Mesothelial cell of epicardium (in vitro differentiated cells): ENCODE measurements at regions not wholly inside any gene's neighbourhood (a gene's known extent, or its start where the extent isn't known, plus 50 kb on each side); places are given as distances from the start of the nearest gene placed in this dataset.

ENCODE experiments used
- DNase-seq, 2 experiments: peaks; one replicate each; pipeline ENCODE4 v3.0.0; 2021; ENCODE audit warnings: low spot score in 2 of 2; ENCODE audit not compliant: unreplicated experiment in 2 of 2
- H3K27ac Mint-ChIP-seq: 2 replicates; pipeline ENCODE4 v1.8.0; 2021; ENCODE audit warnings: mixed read lengths
- H3K27me3 Mint-ChIP-seq: 2 replicates; pipeline ENCODE4 v1.8.0; 2021; ENCODE audit warnings: low read depth, mixed read lengths
- H3K36me3 Mint-ChIP-seq: 2 replicates; pipeline ENCODE4 v1.8.0; 2021; ENCODE audit warnings: mixed read lengths
- H3K4me1 Mint-ChIP-seq: 2 replicates; pipeline ENCODE4 v1.8.0; 2021; ENCODE audit warnings: mixed read lengths
- H3K4me3 Mint-ChIP-seq: 2 replicates; pipeline ENCODE4 v1.8.0; 2021; ENCODE audit warnings: mild to moderate bottlenecking, moderate library complexity, mixed read lengths
- H3K9me3 Mint-ChIP-seq: 2 replicates; pipeline ENCODE4 v1.8.0; 2021; ENCODE audit warnings: mixed read lengths
- CTCF ChIP-seq: fragments of 200-600 bp; sonication (generic); IDR thresholded peaks from one replicate; pipeline ENCODE4 v1.5.0; 2021; ENCODE audit warnings: antibody characterized with exemption; ENCODE audit not compliant: unreplicated experiment

- Mint-ChIP-seq H3K4me3 (no peak overlapping the region), H3K9me3 (no peaks in the 10 kb centered on the region), H3K27me3 (peaks cover 4% of the 10 kb centered on the region), H3K36me3 (no peaks in the 10 kb centered on the region), H3K27ac (no peak overlapping the region), H3K4me1 (no peaks in the 10 kb centered on the region)
- DNase-seq: no peak
- no peak for TF ChIP-seq CTCF
Measured at GRCh38 chr5:17819783-17820182, 185.5 kb downstream of the TAF11L14 start.

- TF ChIP-seq CTCF: no peak
- no peaks in the 10 kb centered on the region for H3K36me3 Mint-ChIP-seq
- no peak overlapping the region for H3K4me3 Mint-ChIP-seq
- DNase-seq: no peak
- H3K27ac Mint-ChIP-seq: peak overlapping the region; percentile 59
- no peaks in the 10 kb centered on the region for H3K27me3 Mint-ChIP-seq
- peaks cover 36% of the 10 kb centered on the region for H3K4me1 Mint-ChIP-seq
- peaks cover 5% of the 10 kb centered on the region for H3K9me3 Mint-ChIP-seq
Measured at GRCh38 chr5:17828681-17829080, 194.4 kb downstream of the TAF11L14 start.

- peaks cover 39% of the 10 kb centered on the region for H3K4me1 Mint-ChIP-seq
- H3K27me3 Mint-ChIP-seq: no peaks in the 10 kb centered on the region
- no peaks in the 10 kb centered on the region for H3K36me3 Mint-ChIP-seq
- no peak overlapping the region for H3K27ac Mint-ChIP-seq
- DNase-seq: no peak
- TF ChIP-seq CTCF: no peak
- peaks cover 5% of the 10 kb centered on the region for H3K9me3 Mint-ChIP-seq
- H3K4me3 Mint-ChIP-seq: no peak overlapping the region
Measured at GRCh38 chr5:17829456-17829855, 195.2 kb downstream of the TAF11L14 start.

- no peak overlapping the region for H3K4me3 Mint-ChIP-seq
- peak in 1 of 2 experiments; percentile 49 for DNase-seq
- no peaks in the 10 kb centered on the region for H3K27me3 Mint-ChIP-seq
- TF ChIP-seq CTCF: no peak
- peaks cover 39% of the 10 kb centered on the region for H3K4me1 Mint-ChIP-seq
- no peaks in the 10 kb centered on the region for H3K36me3 Mint-ChIP-seq
- peak overlapping the region; percentile 78 for H3K27ac Mint-ChIP-seq
- peaks cover 3% of the 10 kb centered on the region for H3K9me3 Mint-ChIP-seq
Measured at GRCh38 chr5:17831279-17831678, 197.0 kb downstream of the TAF11L14 start.

GRCh38 chr5:17832949-17833745, 198.9 kb downstream of the TAF11L14 start:
- DNase-seq: no peak
- H3K27me3 Mint-ChIP-seq: no peaks in the 10 kb centered on the region
- no peak for TF ChIP-seq CTCF
- peak overlapping the region; percentile 52 for H3K27ac Mint-ChIP-seq
- H3K4me3 Mint-ChIP-seq: no peak overlapping the region
- H3K9me3 Mint-ChIP-seq: peaks cover 18% of the 10 kb centered on the region
- H3K4me1 Mint-ChIP-seq: peaks cover 39% of the 10 kb centered on the region
- H3K36me3 Mint-ChIP-seq: peaks cover 10% of the 10 kb centered on the region
